ENCODE measurements at regions not wholly inside any gene's neighbourhood (a gene's known extent, or its start where the extent isn't known, plus 50 kb on each side); places are given as distances from the start of the nearest gene placed in this dataset.

- Histone ChIP-seq H3K4me3 (replicated peaks in 1 of 3; ENCODE audit: low read depth in 2 of 3, low read length in 3 of 3) (no peak overlapping the region), H3K79me2 (ENCODE audit: insufficient read depth, low read length) (no peaks in the 10 kb centered on the region), H2AFZ (ENCODE audit: insufficient read depth, low read depth, low read length, poor library complexity, severe bottlenecking) (no peak overlapping the region), H3K4me1 (ENCODE audit: control insufficient read depth in 1 of 2, insufficient read depth in 2 of 2, low read length in 2 of 2) (no peaks in the 10 kb centered on the region), H3K27me3 (ENCODE audit: control insufficient read depth in 2 of 2, insufficient read depth in 2 of 2, low read length in 2 of 2) (no peaks in the 10 kb centered on the region), H3K4me2 (replicated peaks; ENCODE audit: extremely low read depth, low read length, poor library complexity, severe bottlenecking) (no peak overlapping the region), H3K36me3 (replicated peaks in 1 of 2; ENCODE audit: control insufficient read depth in 1 of 2, insufficient read depth in 2 of 2, low read length in 2 of 2) (no peaks in the 10 kb centered on the region), H3K27ac (ENCODE audit: low read depth in 1 of 2, low read length in 2 of 2) (no peak overlapping the region), H3K9ac (ENCODE audit: insufficient read depth, low read length, poor library complexity, severe bottlenecking) (no peak overlapping the region), H4K20me1 (ENCODE audit: insufficient read depth, low read length) (no peaks in the 10 kb centered on the region), H3K9me3 (replicated peaks in 1 of 2; ENCODE audit: control insufficient read depth in 1 of 2, insufficient read depth in 1 of 2, low read length in 2 of 2) (peaks cover 0 to 5% of the 10 kb centered on the region in 2 donors)
- DNase-seq, result no peak
- intact Hi-C loops (cut with micrococcal nuclease), result no loop called here
- WGBS (ENCODE audit: insufficient coverage), result 63% methylated on average over 3 of the region's 6 CpGs
- Mint-ChIP-seq H3K36me3 (no peaks in the 10 kb centered on the region), H3K9me3 (peaks cover 0 to 8% (median 0%) of the 10 kb centered on the region in 7 donors), H3K4me3 (no peak overlapping the region), H3K27ac (no peak overlapping the region), H3K4me1 (no peaks in the 10 kb centered on the region), H3K27me3 (ENCODE audit: low read depth in 3 of 3) (no peaks in the 10 kb centered on the region)
- TF ChIP-seq CTCF (IDR thresholded peaks at IDR 0.05), result no peak
Observed at GRCh38 chr5:123881759-123882244, 369.8 kb downstream of the CSNK1G3 start.

- Histone ChIP-seq H3K79me2 (ENCODE audit: insufficient read depth, low read length) (no peaks in the 10 kb centered on the region), H3K4me2 (replicated peaks; ENCODE audit: extremely low read depth, low read length, poor library complexity, severe bottlenecking) (no peak overlapping the region), H3K27me3 (ENCODE audit: control insufficient read depth in 2 of 2, insufficient read depth in 2 of 2, low read length in 2 of 2) (no peaks in the 10 kb centered on the region), H3K27ac (ENCODE audit: low read depth in 1 of 2, low read length in 2 of 2) (no peak overlapping the region), H3K4me3 (replicated peaks in 1 of 3; ENCODE audit: low read depth in 2 of 3, low read length in 3 of 3) (no peak overlapping the region), H4K20me1 (ENCODE audit: insufficient read depth, low read length) (no peaks in the 10 kb centered on the region), H2AFZ (ENCODE audit: insufficient read depth, low read depth, low read length, poor library complexity, severe bottlenecking) (no peak overlapping the region), H3K36me3 (replicated peaks in 1 of 2; ENCODE audit: control insufficient read depth in 1 of 2, insufficient read depth in 2 of 2, low read length in 2 of 2) (no peaks in the 10 kb centered on the region), H3K4me1 (ENCODE audit: control insufficient read depth in 1 of 2, insufficient read depth in 2 of 2, low read length in 2 of 2) (no peaks in the 10 kb centered on the region), H3K9me3 (replicated peaks in 1 of 2; ENCODE audit: control insufficient read depth in 1 of 2, insufficient read depth in 1 of 2, low read length in 2 of 2) (peaks cover 0 to under 1% of the 10 kb centered on the region in 2 donors), H3K9ac (ENCODE audit: insufficient read depth, low read length, poor library complexity, severe bottlenecking) (no peak overlapping the region)
- Mint-ChIP-seq H3K27ac (no peak overlapping the region), H3K4me1 (no peaks in the 10 kb centered on the region), H3K27me3 (ENCODE audit: low read depth in 3 of 3) (no peaks in the 10 kb centered on the region), H3K36me3 (no peaks in the 10 kb centered on the region), H3K4me3 (no peak overlapping the region), H3K9me3 (peaks cover 0 to 4% (median 0%) of the 10 kb centered on the region in 7 donors)
- no peak for TF ChIP-seq CTCF (IDR thresholded peaks at IDR 0.05)
- intact Hi-C loops (cut with micrococcal nuclease), result no loop called here
- no peak for DNase-seq
Observed at GRCh38 chr5:123880875-123881274, 368.9 kb downstream of the CSNK1G3 start.

Data from CD14-positive monocyte (primary cell).